ENCODE measurements at regions not wholly inside any gene's neighbourhood (a gene's known extent, or its start where the extent isn't known, plus 50 kb on each side); places are given as distances from the start of the nearest gene placed in this dataset.

GRCh38 chr3:90005281-90005847 lies 897.9 kb downstream of the EPHA3 start:
- TF ChIP-seq SP1 (CRISPR knock-in tag; IDR thresholded peaks at IDR 0.05) (no peak), SMC3 (conservative IDR thresholded peaks at IDR 0.05; ENCODE audit: insufficient read depth, low read depth, low read length) (no peak), CHD2 (IDR thresholded peaks at IDR 0.05; ENCODE audit: low read depth, low read length) (no peak), ZNF143 (CRISPR knock-in tag; IDR thresholded peaks at IDR 0.05) (no peak), ZNF174 (CRISPR knock-in tag; IDR thresholded peaks at IDR 0.05) (no peak), GATAD2A (IDR thresholded peaks at IDR 0.05) (no peak), ZNF280A (IDR thresholded peaks at IDR 0.05; ENCODE audit: low read depth, partially characterized antibody) (no peak), HNRNPLL (IDR thresholded peaks at IDR 0.05; ENCODE audit: low read depth, low read length, poor library complexity, severe bottlenecking) (no peak)
